H1 (cell line): ENCODE measurements at regions not wholly inside any gene's neighbourhood (a gene's known extent, or its start where the extent isn't known, plus 50 kb on each side); places are given as distances from the start of the nearest gene placed in this dataset.

Source experiments
- CTCF ChIA-PET: fragments of 300-600 bp; sonication (Branson Sonifier 250); formaldehyde crosslinking; loops from one replicate; lab custom pipeline; 2021; ENCODE audit not compliant: partially characterized antibody; lab: Charles Lee
- POLR2A ChIA-PET: fragments of 300-600 bp; sonication (Branson Sonifier 250); formaldehyde crosslinking; loops from one replicate; lab custom pipeline; 2021; ENCODE audit warnings: inconsistent platforms; ENCODE audit not compliant: partially characterized antibody; lab: Charles Lee
- DNase-seq, 2 experiments: peaks; one replicate each; pipeline versions ENCODE4 v3.0.0 to v3.0.0-alpha.2; 2010 to 2022; ENCODE audit warnings: low spot score in 2 of 2, low read depth in 1 of 2, mixed read lengths in 1 of 2
- FAIRE-seq: peaks from 2 replicates; lab custom pipeline; 2011; peaks lifted over from hg19 to GRCh38; lab: Jason Lieb, UNC
- H2AFZ ChIP-seq: 2 replicates; pipeline ENCODE4 v1.8.1; 2012; ENCODE audit warnings: low read length, inconsistent platforms
- H2AK5ac ChIP-seq: 2 replicates; pipeline ENCODE4 v1.6.1; 2013; ENCODE audit warnings: low read depth, low read length
- H2BK120ac ChIP-seq: replicated peaks from 2 replicates; pipeline ENCODE3; 2013; ENCODE audit warnings: low read depth, low read length, inconsistent platforms
- H2BK12ac ChIP-seq: 2 replicates; pipeline ENCODE4 v1.6.1; 2013; ENCODE audit warnings: low read depth, low read length
- H2BK15ac ChIP-seq: 2 replicates; pipeline ENCODE4 v1.6.1; 2013; ENCODE audit warnings: low read length
- H2BK20ac ChIP-seq: 2 replicates; pipeline ENCODE4 v1.6.1; 2013; ENCODE audit warnings: low read length
- H2BK5ac ChIP-seq: 2 replicates; pipeline ENCODE4 v1.6.1; 2013; ENCODE audit warnings: low read depth, low read length
- H3K14ac ChIP-seq: 2 replicates; pipeline ENCODE4 v1.6.1; 2013; ENCODE audit warnings: inconsistent platforms; ENCODE audit not compliant: insufficient read length
- H3K18ac ChIP-seq: 2 replicates; pipeline ENCODE4 v1.6.1; 2013; ENCODE audit warnings: low read length; ENCODE audit errors: extremely low read depth
- H3K23ac ChIP-seq: 2 replicates; pipeline ENCODE4 v1.6.1; 2013; ENCODE audit warnings: inconsistent platforms; ENCODE audit not compliant: insufficient read length
- H3K23me2 ChIP-seq: 2 replicates; pipeline ENCODE4 v1.6.1; 2013; ENCODE audit warnings: low read depth, low read length
- H3K27ac ChIP-seq: 2 replicates; pipeline ENCODE4 v1.6.1; 2011; ENCODE audit warnings: low read depth, low read length, inconsistent platforms
- H3K27me3 ChIP-seq, 4 experiments: replicated peaks in 1 of 4; 1 replicate in 1 of 4; 2 replicates in 3 of 4; pipeline versions ENCODE4 v1.6.1 to v1.8.1; 2011 to 2013; ENCODE audit warnings: low read length in 3 of 4, mild to moderate bottlenecking in 3 of 4, inconsistent platforms in 2 of 4, mixed read lengths in 2 of 4, moderate library complexity in 1 of 4; ENCODE audit not compliant: control insufficient read depth in 3 of 4, insufficient read depth in 3 of 4; ENCODE audit errors: extremely low read depth in 1 of 4
- H3K36me3 ChIP-seq, 4 experiments: 2 replicates each; pipeline versions ENCODE4 v1.6.1 to v1.8.1; 2011 to 2013; ENCODE audit warnings: mild to moderate bottlenecking in 4 of 4, low read length in 3 of 4, moderate library complexity in 2 of 4, control low read depth in 1 of 4, inconsistent platforms in 1 of 4; ENCODE audit not compliant: insufficient read depth in 4 of 4, control insufficient read depth in 2 of 4
- H3K4ac ChIP-seq: replicated peaks from 2 replicates; pipeline ENCODE3; 2013; ENCODE audit warnings: low read length, low read depth, mixed read lengths, inconsistent platforms; ENCODE audit not compliant: insufficient read length
- H3K4me1 ChIP-seq, 4 experiments: replicated peaks in 1 of 4; 1 replicate in 1 of 4; 2 replicates in 3 of 4; pipeline versions ENCODE4 v1.6.1 to v1.8.1; 2011 to 2013; ENCODE audit warnings: low read length in 3 of 4, inconsistent platforms in 2 of 4, mixed read lengths in 1 of 4; ENCODE audit not compliant: insufficient read depth in 4 of 4, control insufficient read depth in 3 of 4
- H3K4me2 ChIP-seq, 2 experiments: 2 replicates each; pipeline versions ENCODE4 v1.6.1 to v1.8.1; 2011 to 2013; ENCODE audit warnings: low read depth in 2 of 2, low read length in 2 of 2, control low read depth in 1 of 2, inconsistent platforms in 1 of 2, mild to moderate bottlenecking in 1 of 2; ENCODE audit not compliant: insufficient read depth in 1 of 2
- H3K4me3 ChIP-seq, 4 experiments: fragments of 200-600, 300-600 bp in 1 of 4; sonication (generic), shearing (Covaris generic), sonication (Bioruptor Twin) in 1 of 4; 2 replicates each; pipeline versions ENCODE4 v1.5.1 to v1.8.1; 2011 to 2016; ENCODE audit warnings: low read length in 4 of 4, low read depth in 3 of 4, control low read depth in 2 of 4, inconsistent platforms in 2 of 4, mild to moderate bottlenecking in 2 of 4, mixed read lengths in 1 of 4, moderate library complexity in 1 of 4; ENCODE audit not compliant: insufficient read depth in 2 of 4; ENCODE audit errors: extremely low read depth in 1 of 4
- H3K56ac ChIP-seq: replicated peaks from 2 replicates; pipeline ENCODE3; 2013; ENCODE audit warnings: low read depth, mild to moderate bottlenecking, mixed read lengths, low read length, inconsistent platforms; ENCODE audit not compliant: insufficient read length
- H3K79me1 ChIP-seq: 2 replicates; pipeline ENCODE4 v1.6.1; 2013; ENCODE audit warnings: low read depth, low read length, control low read depth
- H3K79me2 ChIP-seq, 2 experiments: 2 replicates each; pipeline versions ENCODE4 v1.6.1 to v1.8.1; 2012 to 2013; ENCODE audit warnings: low read length in 2 of 2, mild to moderate bottlenecking in 2 of 2, inconsistent platforms in 1 of 2; ENCODE audit not compliant: insufficient read depth in 2 of 2, control insufficient read depth in 1 of 2
- H3K9ac ChIP-seq, 4 experiments: replicated peaks in 1 of 4; 1 replicate in 1 of 4; 2 replicates in 3 of 4; pipeline versions ENCODE4 v1.6.1 to v1.8.1; 2011 to 2013; ENCODE audit warnings: low read depth in 3 of 4, low read length in 3 of 4, control low read depth in 2 of 4, mild to moderate bottlenecking in 2 of 4, moderate library complexity in 2 of 4, inconsistent platforms in 1 of 4; ENCODE audit errors: extremely low read depth in 1 of 4
- H3K9me3 ChIP-seq, 2 experiments: 2 replicates each; pipeline versions ENCODE4 v1.6.1 to v1.8.1; 2012 to 2013; ENCODE audit warnings: mild to moderate bottlenecking in 2 of 2, moderate library complexity in 2 of 2, control low read depth in 1 of 2, inconsistent platforms in 1 of 2, low read depth in 1 of 2, low read length in 1 of 2, mixed read lengths in 1 of 2; ENCODE audit not compliant: insufficient read depth in 2 of 2
- H4K20me1 ChIP-seq, 2 experiments: replicated peaks in 1 of 2; 2 replicates each; pipeline versions ENCODE3 to v1.8.1; 2011 to 2013; ENCODE audit warnings: inconsistent platforms in 2 of 2, low read length in 2 of 2, mild to moderate bottlenecking in 1 of 2; ENCODE audit not compliant: insufficient read depth in 2 of 2, control insufficient read depth in 1 of 2
- H4K5ac ChIP-seq: 2 replicates; pipeline ENCODE4 v1.6.1; 2013; ENCODE audit warnings: low read length, low read depth, mixed read lengths, inconsistent platforms; ENCODE audit not compliant: insufficient read length
- H4K8ac ChIP-seq: 2 replicates; pipeline ENCODE4 v1.8.0; 2013; ENCODE audit warnings: mild to moderate bottlenecking, moderate library complexity, low read length, inconsistent platforms; ENCODE audit not compliant: insufficient read depth; ENCODE audit errors: extremely low read depth
- H4K91ac ChIP-seq: replicated peaks from 2 replicates; pipeline ENCODE3; 2013; ENCODE audit warnings: low read length, mixed read lengths, inconsistent platforms; ENCODE audit not compliant: insufficient read length
- GTF2F1 ChIP-seq: IDR thresholded peaks from 2 replicates; pipeline ENCODE4 v1.6.1; 2012; ENCODE audit warnings: low read depth, low read length, improper control_type of control experiment, borderline replicate concordance
- WGBS, 2 experiments: shearing (Covaris generic) in 1 of 2; methylation state at CpG; one replicate each; pipeline versions ENCODE4 v1.1.6 to v1.1.7; 2013 to 2015; ENCODE audit warnings: low lambda C conversion rate in 2 of 2, mixed read lengths in 2 of 2, inconsistent platforms in 1 of 2, low coverage in 1 of 2, missing lambda C conversion rate in 1 of 2; ENCODE audit not compliant: insufficient replicate concordance in 2 of 2, insufficient coverage in 1 of 2, insufficient read length in 1 of 2; ENCODE audit errors: extremely low coverage in 1 of 2, missing lambda C conversion rate in 1 of 2; 5-methylcytosine and 5-hydroxymethylcytosine counted together

DNA sequence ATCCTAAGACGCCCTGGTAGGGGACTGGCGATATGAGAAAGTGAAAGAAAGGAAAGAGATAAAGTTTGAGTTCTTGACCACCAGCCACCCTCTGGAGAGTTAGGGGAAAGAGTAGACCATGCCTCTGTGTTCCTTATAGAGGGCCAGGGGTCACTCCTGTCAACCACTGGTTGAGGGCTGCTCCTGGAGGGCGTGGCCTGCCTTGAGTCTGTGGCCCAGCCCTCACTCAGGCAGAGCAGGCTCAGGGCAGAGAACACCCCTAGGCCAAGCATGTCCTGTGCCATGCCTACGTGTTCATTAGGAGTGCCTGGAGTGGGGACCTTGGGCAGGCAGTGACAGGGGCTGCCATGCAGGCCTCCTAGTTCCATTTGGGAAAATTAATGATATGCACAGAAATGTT lies 161.1 kb upstream of the EPB41L3 start:
- Histone ChIP-seq H2BK5ac (no peak overlapping the region), H3K27ac (no peak overlapping the region), H3K9me3 (no peaks in the 10 kb centered on the region), H4K20me1 (peaks cover 0 to 1% of the 10 kb centered on the region in 2 experiments), H2BK12ac (no peak overlapping the region), H3K56ac (no peak overlapping the region), H3K79me1 (no peaks in the 10 kb centered on the region), H3K4ac (no peak overlapping the region), H2AK5ac (no peak overlapping the region), H2BK120ac (no peak overlapping the region), H3K9ac (no peak overlapping the region), H3K18ac (no peak overlapping the region), H3K14ac (no peak overlapping the region), H3K4me1 (no peaks in the 10 kb centered on the region), H2AFZ (no peak overlapping the region), H2BK15ac (no peak overlapping the region), H4K8ac (no peak overlapping the region), H4K5ac (no peak overlapping the region), H3K79me2 (no peaks in the 10 kb centered on the region), H2BK20ac (no peak overlapping the region), H3K23ac (no peak overlapping the region), H3K23me2 (no peaks in the 10 kb centered on the region), H3K4me2 (no peak overlapping the region), H4K91ac (no peak overlapping the region), H3K4me3 (no peak overlapping the region), H3K36me3 (no peaks in the 10 kb centered on the region), H3K27me3 (no peaks in the 10 kb centered on the region)
- 84% methylated on average over 3 of the region's 4 CpGs; no CpG with 5 or more reads in 1 of the 2 experiments for WGBS, 2 experiments
- no peak for DNase-seq
- ChIA-PET CTCF (no interaction called here), POLR2A (no interaction called here)
- FAIRE-seq: no peak
- no peak for TF ChIP-seq GTF2F1
